RWPE1 (cell line): ENCODE measurements at regions not wholly inside any gene's neighbourhood (a gene's known extent, or its start where the extent isn't known, plus 50 kb on each side); places are given as distances from the start of the nearest gene placed in this dataset.

ENCODE experiments used
- CTCF ChIA-PET: fragments of 350-600 bp; sonication (Branson Sonifier 250); formaldehyde crosslinking; extraction: SDS; loops from one replicate; lab custom pipeline; 2021; lab: Yijun Ruan, JAX
- POLR2A ChIA-PET: fragments of 400-600 bp; formaldehyde crosslinking; extraction: SDS; loops from one replicate; lab custom pipeline; 2020; ENCODE audit warnings: antibody characterized with exemption; ENCODE audit not compliant: low non-redundant PET; lab: Yijun Ruan, JAX
- DNase-seq: peaks from one replicate; pipeline ENCODE4 v3.0.0; 2012; ENCODE audit warnings: low spot score
- H3K27ac ChIP-seq: fragments of 450-650 bp; 2 replicates; pipeline ENCODE4 v1.5.1; 2017
- TF ChIP-seq, protein P1 (sequence below): fragments of 450-650 bp; conservative IDR thresholded peaks from 2 replicates; pipeline ENCODE4 v1.5.1; 2017; ENCODE audit warnings: low read depth, mild to moderate bottlenecking

- ChIA-PET POLR2A (no interaction called here), CTCF (no interaction called here)
- H3K27ac ChIP-seq: no peak overlapping the region
- TF ChIP-seq, protein P1, sequence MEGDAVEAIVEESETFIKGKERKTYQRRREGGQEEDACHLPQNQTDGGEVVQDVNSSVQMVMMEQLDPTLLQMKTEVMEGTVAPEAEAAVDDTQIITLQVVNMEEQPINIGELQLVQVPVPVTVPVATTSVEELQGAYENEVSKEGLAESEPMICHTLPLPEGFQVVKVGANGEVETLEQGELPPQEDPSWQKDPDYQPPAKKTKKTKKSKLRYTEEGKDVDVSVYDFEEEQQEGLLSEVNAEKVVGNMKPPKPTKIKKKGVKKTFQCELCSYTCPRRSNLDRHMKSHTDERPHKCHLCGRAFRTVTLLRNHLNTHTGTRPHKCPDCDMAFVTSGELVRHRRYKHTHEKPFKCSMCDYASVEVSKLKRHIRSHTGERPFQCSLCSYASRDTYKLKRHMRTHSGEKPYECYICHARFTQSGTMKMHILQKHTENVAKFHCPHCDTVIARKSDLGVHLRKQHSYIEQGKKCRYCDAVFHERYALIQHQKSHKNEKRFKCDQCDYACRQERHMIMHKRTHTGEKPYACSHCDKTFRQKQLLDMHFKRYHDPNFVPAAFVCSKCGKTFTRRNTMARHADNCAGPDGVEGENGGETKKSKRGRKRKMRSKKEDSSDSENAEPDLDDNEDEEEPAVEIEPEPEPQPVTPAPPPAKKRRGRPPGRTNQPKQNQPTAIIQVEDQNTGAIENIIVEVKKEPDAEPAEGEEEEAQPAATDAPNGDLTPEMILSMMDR: no peak
- DNase-seq: no peak
Measured at GRCh38 chr21:16832791-16833190, 680.1 kb upstream of the CXADR start.

DNA sequence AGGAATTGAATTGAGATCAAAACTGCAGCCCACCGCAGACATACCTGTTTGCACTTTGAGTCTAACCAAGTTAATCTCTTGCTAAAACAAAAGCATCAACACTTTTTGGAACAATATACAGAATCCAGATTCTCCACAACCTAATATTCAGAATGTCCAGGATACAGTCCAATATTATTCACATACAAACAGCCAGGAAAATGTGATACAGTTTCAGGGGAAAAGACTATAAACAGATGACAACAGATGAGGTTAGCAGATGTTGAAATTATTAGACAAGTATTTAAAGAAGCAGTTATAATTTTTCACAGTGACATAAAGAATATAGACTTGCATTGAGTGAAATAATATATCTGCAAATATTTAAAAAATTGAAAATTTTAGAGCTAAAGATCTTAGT, 678.1 kb upstream of the CXADR start:
- ChIA-PET CTCF (interaction anchor here (0.6 kb wide), 1 partner anchor 24 kb away, joined by 3 read pairs; no protein-coding TSS in a partner anchor), POLR2A (no interaction called here)
- TF ChIP-seq, protein P1: no peak

DNA sequence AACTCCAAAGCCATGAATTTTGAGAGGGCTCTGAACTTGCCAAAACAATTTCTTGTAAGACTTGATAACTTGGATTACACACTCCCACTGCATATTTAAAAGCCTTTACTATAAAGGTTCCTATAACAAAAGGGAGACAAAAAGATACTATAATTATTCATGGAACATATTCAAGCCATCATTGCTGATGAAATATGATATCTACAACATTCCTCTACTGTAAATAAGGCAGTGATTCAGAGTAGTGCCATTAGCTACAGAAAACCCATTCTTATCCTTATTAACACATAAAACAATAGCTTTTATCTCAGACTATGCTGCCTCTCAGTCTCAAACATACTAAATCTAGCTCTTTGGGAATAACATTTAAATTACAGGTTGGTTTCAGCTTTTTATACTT, 675.5 kb upstream of the CXADR start:
- TF ChIP-seq, protein P1: no peak
- CTCF ChIA-PET: interaction anchor here (0.5 kb wide), 1 partner anchor 1128 kb away, joined by 3 read pairs; no protein-coding TSS in a partner anchor
- no peak for DNase-seq
- POLR2A ChIA-PET: no interaction called here
- no peak overlapping the region for H3K27ac ChIP-seq

More for the DNA sequence above, 678.1 kb upstream of the CXADR start:
- no peak for DNase-seq
- no peak overlapping the region for H3K27ac ChIP-seq

- ChIA-PET CTCF (interaction anchor here (0.5 kb wide), 1 partner anchor 1127 kb away, joined by 3 read pairs; no protein-coding TSS in a partner anchor), POLR2A (no interaction called here)
- DNase-seq: no peak
- TF ChIP-seq, protein P1: no peak
- no peak overlapping the region for H3K27ac ChIP-seq
Measured at GRCh38 chr21:16837721-16838120, 675.1 kb upstream of the CXADR start.

GRCh38 chr21:16838331-16838730, 674.5 kb upstream of the CXADR start:
- ChIA-PET POLR2A (no interaction called here), CTCF (no interaction called here)
- no peak for DNase-seq
- H3K27ac ChIP-seq: no peak overlapping the region
- TF ChIP-seq, protein P1: no peak

DNA sequence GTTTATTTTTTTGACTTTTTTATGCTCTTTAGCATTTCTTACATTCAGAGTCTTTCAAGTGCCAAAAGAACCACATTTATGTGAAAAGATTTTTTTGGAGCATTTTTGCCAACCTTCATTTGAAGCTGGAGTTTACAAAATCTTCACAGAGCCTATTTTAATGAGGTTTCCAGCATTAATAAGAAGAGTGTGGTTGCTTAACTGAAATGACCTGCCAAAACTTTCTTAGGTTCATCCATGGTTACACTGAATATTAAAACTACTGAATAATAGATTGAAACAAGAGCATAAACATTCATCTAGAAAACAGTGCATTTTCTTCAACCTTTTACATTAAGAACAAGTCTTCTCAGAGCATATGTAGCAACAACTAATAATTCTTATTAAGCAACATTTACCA, 672.3 kb upstream of the CXADR start:
- TF ChIP-seq, protein P1: no peak
- DNase-seq: no peak
- H3K27ac ChIP-seq: no peak overlapping the region
- POLR2A ChIA-PET: no interaction called here
- CTCF ChIA-PET: no interaction called here
